Activated T-cell treated with anti-CD3 and anti-CD28 coated beads, Interleukin-2, amount 50 U/mL, for 24 hours (primary cell): ENCODE measurements at regions not wholly inside any gene's neighbourhood (a gene's known extent, or its start where the extent isn't known, plus 50 kb on each side); places are given as distances from the start of the nearest gene placed in this dataset.

Source experiments
- DNase-seq: peaks from one replicate; pipeline ENCODE4 v3.0.0-alpha.2; 2020
- H3K27ac Mint-ChIP-seq: 2 replicates; pipeline ENCODE4 v1.8.0; 2020; ENCODE audit warnings: mild to moderate bottlenecking, mixed read lengths
- H3K27me3 Mint-ChIP-seq: 2 replicates; pipeline ENCODE4 v1.8.0; 2020; ENCODE audit warnings: mixed read lengths
- H3K36me3 Mint-ChIP-seq: 2 replicates; pipeline ENCODE4 v1.8.0; 2020; ENCODE audit warnings: low read depth, mixed read lengths
- H3K4me1 Mint-ChIP-seq: 2 replicates; pipeline ENCODE4 v1.8.0; 2020; ENCODE audit warnings: low read depth, mixed read lengths
- H3K4me3 Mint-ChIP-seq: 2 replicates; pipeline ENCODE4 v1.8.0; 2020; ENCODE audit warnings: mild to moderate bottlenecking, moderate library complexity, mixed read lengths
- H3K9me3 Mint-ChIP-seq: 2 replicates; pipeline ENCODE4 v1.8.0; 2020; ENCODE audit warnings: mixed read lengths

- Mint-ChIP-seq H3K27me3 (no peaks in the 10 kb centered on the region), H3K9me3 (no peaks in the 10 kb centered on the region), H3K4me3 (no peak overlapping the region), H3K36me3 (no peaks in the 10 kb centered on the region), H3K27ac (no peak overlapping the region), H3K4me1 (no peaks in the 10 kb centered on the region)
- no peak for DNase-seq
Measured at GRCh38 chr10:2487921-2488320, 579.4 kb upstream of the PFKP start.

GRCh38 chr10:2478656-2479055 is 588.7 kb upstream of the PFKP start:
- H3K9me3 Mint-ChIP-seq: no peaks in the 10 kb centered on the region
- H3K4me1 Mint-ChIP-seq: no peaks in the 10 kb centered on the region
- H3K27ac Mint-ChIP-seq: no peak overlapping the region
- DNase-seq: no peak
- H3K36me3 Mint-ChIP-seq: no peaks in the 10 kb centered on the region
- no peak overlapping the region for H3K4me3 Mint-ChIP-seq
- no peaks in the 10 kb centered on the region for H3K27me3 Mint-ChIP-seq

- no peaks in the 10 kb centered on the region for H3K36me3 Mint-ChIP-seq
- no peak overlapping the region for H3K27ac Mint-ChIP-seq
- H3K9me3 Mint-ChIP-seq: peaks cover 5% of the 10 kb centered on the region
- H3K27me3 Mint-ChIP-seq: no peaks in the 10 kb centered on the region
- no peak for DNase-seq
- no peaks in the 10 kb centered on the region for H3K4me1 Mint-ChIP-seq
- no peak overlapping the region for H3K4me3 Mint-ChIP-seq
Measured at GRCh38 chr10:2476812-2477553, 590.4 kb upstream of the PFKP start.

GRCh38 chr10:2476218-2476811 is 591.0 kb upstream of the PFKP start:
- Mint-ChIP-seq H3K4me1 (no peaks in the 10 kb centered on the region), H3K9me3 (peaks cover 5% of the 10 kb centered on the region), H3K27me3 (no peaks in the 10 kb centered on the region), H3K36me3 (no peaks in the 10 kb centered on the region), H3K4me3 (no peak overlapping the region), H3K27ac (no peak overlapping the region)
- no peak for DNase-seq

- H3K4me3 Mint-ChIP-seq: no peak overlapping the region
- no peak overlapping the region for H3K27ac Mint-ChIP-seq
- H3K4me1 Mint-ChIP-seq: no peaks in the 10 kb centered on the region
- no peak for DNase-seq
- H3K9me3 Mint-ChIP-seq: peaks cover 5% of the 10 kb centered on the region
- H3K27me3 Mint-ChIP-seq: no peaks in the 10 kb centered on the region
- no peaks in the 10 kb centered on the region for H3K36me3 Mint-ChIP-seq
Measured at GRCh38 chr10:2475711-2476217, 591.6 kb upstream of the PFKP start.

- peaks cover 3% of the 10 kb centered on the region for H3K27me3 Mint-ChIP-seq
- no peaks in the 10 kb centered on the region for H3K36me3 Mint-ChIP-seq
- H3K9me3 Mint-ChIP-seq: peaks cover 8% of the 10 kb centered on the region
- no peak overlapping the region for H3K4me3 Mint-ChIP-seq
- no peaks in the 10 kb centered on the region for H3K4me1 Mint-ChIP-seq
- H3K27ac Mint-ChIP-seq: no peak overlapping the region
- DNase-seq: no peak
Measured at GRCh38 chr10:2471811-2472210, 595.5 kb upstream of the PFKP start.

- no peaks in the 10 kb centered on the region for H3K36me3 Mint-ChIP-seq
- no peak overlapping the region for H3K27ac Mint-ChIP-seq
- peaks cover 11% of the 10 kb centered on the region for H3K9me3 Mint-ChIP-seq
- H3K4me3 Mint-ChIP-seq: no peak overlapping the region
- DNase-seq: no peak
- H3K4me1 Mint-ChIP-seq: no peaks in the 10 kb centered on the region
- peaks cover 3% of the 10 kb centered on the region for H3K27me3 Mint-ChIP-seq
Measured at GRCh38 chr10:2469802-2470201, 597.5 kb upstream of the PFKP start.

- Mint-ChIP-seq H3K27ac (no peak overlapping the region), H3K4me1 (no peaks in the 10 kb centered on the region), H3K36me3 (no peaks in the 10 kb centered on the region), H3K27me3 (peaks cover 3% of the 10 kb centered on the region), H3K4me3 (no peak overlapping the region), H3K9me3 (peaks cover 12% of the 10 kb centered on the region)
- no peak for DNase-seq
Measured at GRCh38 chr10:2464483-2464882, 602.9 kb upstream of the PFKP start.

GRCh38 chr10:2463316-2463715 is 604.0 kb upstream of the PFKP start:
- no peak for DNase-seq
- Mint-ChIP-seq H3K4me3 (no peak overlapping the region), H3K27ac (no peak overlapping the region), H3K36me3 (no peaks in the 10 kb centered on the region), H3K27me3 (peaks cover 3% of the 10 kb centered on the region), H3K9me3 (peaks cover 12% of the 10 kb centered on the region), H3K4me1 (no peaks in the 10 kb centered on the region)

GRCh38 chr10:2462581-2462980 is 604.8 kb upstream of the PFKP start:
- Mint-ChIP-seq H3K27ac (no peak overlapping the region), H3K36me3 (no peaks in the 10 kb centered on the region), H3K9me3 (peaks cover 10% of the 10 kb centered on the region), H3K27me3 (peaks cover under 1% of the 10 kb centered on the region), H3K4me3 (no peak overlapping the region), H3K4me1 (no peaks in the 10 kb centered on the region)
- DNase-seq: no peak

GRCh38 chr10:2460812-2461211 is 606.5 kb upstream of the PFKP start:
- Mint-ChIP-seq H3K4me3 (no peak overlapping the region), H3K4me1 (no peaks in the 10 kb centered on the region), H3K9me3 (peaks cover 10% of the 10 kb centered on the region), H3K27me3 (no peaks in the 10 kb centered on the region), H3K36me3 (no peaks in the 10 kb centered on the region), H3K27ac (no peak overlapping the region)
- DNase-seq: no peak

- no peak overlapping the region for H3K4me3 Mint-ChIP-seq
- no peak overlapping the region for H3K27ac Mint-ChIP-seq
- no peaks in the 10 kb centered on the region for H3K27me3 Mint-ChIP-seq
- no peak for DNase-seq
- H3K4me1 Mint-ChIP-seq: no peaks in the 10 kb centered on the region
- H3K36me3 Mint-ChIP-seq: no peaks in the 10 kb centered on the region
- peaks cover 7% of the 10 kb centered on the region for H3K9me3 Mint-ChIP-seq
Measured at GRCh38 chr10:2459713-2460112, 607.6 kb upstream of the PFKP start.

GRCh38 chr10:2456834-2457233 is 610.5 kb upstream of the PFKP start:
- H3K27ac Mint-ChIP-seq: no peak overlapping the region

GRCh38 chr10:2445370-2445769 is 622.0 kb upstream of the PFKP start:
- Mint-ChIP-seq H3K4me3 (no peak overlapping the region), H3K27ac (no peak overlapping the region), H3K27me3 (no peaks in the 10 kb centered on the region), H3K36me3 (no peaks in the 10 kb centered on the region), H3K4me1 (no peaks in the 10 kb centered on the region), H3K9me3 (no peaks in the 10 kb centered on the region)
- no peak for DNase-seq

More at GRCh38 chr10:2456834-2457233, 610.5 kb upstream of the PFKP start:
- H3K4me1 Mint-ChIP-seq: no peaks in the 10 kb centered on the region
- no peaks in the 10 kb centered on the region for H3K27me3 Mint-ChIP-seq
- H3K9me3 Mint-ChIP-seq: peaks cover 10% of the 10 kb centered on the region
- H3K36me3 Mint-ChIP-seq: no peaks in the 10 kb centered on the region
- H3K4me3 Mint-ChIP-seq: no peak overlapping the region
- no peak for DNase-seq

GRCh38 chr10:2439983-2440382 is 627.4 kb upstream of the PFKP start:
- Mint-ChIP-seq H3K4me3 (no peak overlapping the region), H3K27me3 (no peaks in the 10 kb centered on the region), H3K36me3 (no peaks in the 10 kb centered on the region), H3K9me3 (no peaks in the 10 kb centered on the region), H3K4me1 (no peaks in the 10 kb centered on the region), H3K27ac (no peak overlapping the region)
- DNase-seq: no peak
